Esophagus squamous epithelium (tissue), 4 donors: ENCODE measurements at regions not wholly inside any gene's neighbourhood (a gene's known extent, or its start where the extent isn't known, plus 50 kb on each side); places are given as distances from the start of the nearest gene placed in this dataset.

Experiments used
- CTCF ChIP-seq, 6 experiments: fragments of 450-650 bp in 4 of 6; fragments of 200-600 bp in 2 of 6; sonication (generic) in 2 of 6; IDR thresholded peaks; one replicate each; pipeline ENCODE4 v1.5.1; 2016 to 2019; ENCODE audit warnings: antibody characterized with exemption in 6 of 6, mild to moderate bottlenecking in 4 of 6, moderate library complexity in 4 of 6
- POLR2A ChIP-seq, 4 donors: fragments of 450-650 bp; IDR thresholded peaks; one replicate each; pipeline ENCODE4 v1.6.1; 2017; ENCODE audit warnings: antibody characterized with exemption in 4 of 4, mild to moderate bottlenecking in 4 of 4, moderate library complexity in 3 of 4

GRCh38 chr5:84682531-84682930 is 297.9 kb upstream of the EDIL3 start:
- TF ChIP-seq CTCF (IDR thresholded peaks at IDR 0.05) (no peak), POLR2A (IDR thresholded peaks at IDR 0.05) (no peak)
